Body of pancreas (tissue), 4 donors: ENCODE measurements at regions not wholly inside any gene's neighbourhood (a gene's known extent, or its start where the extent isn't known, plus 50 kb on each side); places are given as distances from the start of the nearest gene placed in this dataset.

ENCODE experiments used
- CTCF ChIP-seq, 7 experiments: fragments of 450-650 bp in 4 of 7; fragments of 200-600 bp in 3 of 7; sonication (generic) in 3 of 7; IDR thresholded peaks; one replicate each; pipeline ENCODE4 v1.5.1; 2016 to 2019; ENCODE audit warnings: antibody characterized with exemption in 7 of 7
- POLR2A ChIP-seq, 3 donors: fragments of 450-650 bp; IDR thresholded peaks; one replicate each; pipeline ENCODE4 v1.6.1; 2016; ENCODE audit warnings: antibody characterized with exemption in 3 of 3, mild to moderate bottlenecking in 2 of 3

DNA sequence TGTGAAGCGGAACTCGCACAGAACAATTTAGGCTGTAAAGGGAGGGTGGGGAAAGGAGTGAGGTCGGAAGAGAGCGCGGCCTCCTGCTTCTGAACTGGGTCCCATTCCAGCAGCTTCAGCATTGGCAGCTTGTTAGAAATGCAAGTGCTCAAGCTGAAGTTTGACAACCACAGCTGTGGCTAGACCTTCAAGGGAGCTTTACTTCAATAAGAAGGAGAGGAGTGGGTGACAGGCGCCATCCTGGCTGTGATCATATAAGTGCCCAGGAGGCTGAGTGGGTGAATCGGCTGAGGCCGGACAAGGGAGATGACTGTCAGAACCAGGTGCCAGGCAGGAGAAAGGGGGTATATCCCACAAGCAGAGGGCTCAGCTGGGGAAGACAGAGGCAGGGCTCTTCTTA, 622.5 kb downstream of the GALR1 start:
- TF ChIP-seq CTCF (IDR thresholded peaks at IDR 0.05) = no peak
- no peak for TF ChIP-seq POLR2A (IDR thresholded peaks at IDR 0.05)
